HepG2 (cell line): ENCODE measurements at regions not wholly inside any gene's neighbourhood (a gene's known extent, or its start where the extent isn't known, plus 50 kb on each side); places are given as distances from the start of the nearest gene placed in this dataset.

ENCODE experiments used
- ATAC-seq: fragments of 200-7000 bp; cut with Tn5 transposase; 3 replicates; pipeline ENCODE4 v1.9.1; 2020; ENCODE audit warnings: mild to moderate bottlenecking, moderate library complexity
- BruUV-seq: library from RNA; stranded (reverse); fragments of 400-500 nt; replicated peaks from 2 replicates; lab custom pipeline; 2021; lab: Mats Ljungman, UMichigan
- CTCF ChIA-PET: fragments of 300-600 bp; formaldehyde crosslinking; extraction: SDS; loops from one replicate; lab custom pipeline; 2021; ENCODE audit warnings: low total read pairs, inconsistent platforms, low intra/inter-chr PET ratio; lab: Yijun Ruan, JAX
- POLR2A ChIA-PET: fragments of 350-600 bp; sonication (Branson Sonifier 250); formaldehyde crosslinking; loops from one replicate; lab custom pipeline; 2020; ENCODE audit warnings: antibody characterized with exemption, inconsistent platforms; lab: Yijun Ruan, JAX
- DNase-seq: peaks from one replicate; pipeline ENCODE4 v3.0.0-alpha.2; 2015; ENCODE audit warnings: low spot score
- FAIRE-seq: peaks from 3 replicates; lab custom pipeline; 2011; peaks lifted over from hg19 to GRCh38; lab: Jason Lieb, UNC
- H2AFZ ChIP-seq: one replicate; pipeline ENCODE4 v1.6.1; 2011; ENCODE audit warnings: low read length, inconsistent platforms
- H3K27ac ChIP-seq: fragments of 300-600 bp; 3 replicates; pipeline ENCODE4 v1.8.0; 2011; ENCODE audit warnings: mixed run types, mild to moderate bottlenecking, mixed read lengths, low read length, inconsistent platforms; ENCODE audit not compliant: insufficient read depth; ENCODE audit errors: extremely low read length
- H3K27me3 ChIP-seq, 2 experiments: fragments of 200-600 bp in 1 of 2; 2 replicates in 1 of 2; 3 replicates in 1 of 2; pipeline versions ENCODE4 v1.6.0 to v1.8.0; 2011; ENCODE audit warnings: low read length in 2 of 2, mild to moderate bottlenecking in 2 of 2, moderate library complexity in 2 of 2, inconsistent platforms in 1 of 2; ENCODE audit not compliant: insufficient read depth in 2 of 2, control insufficient read depth in 1 of 2
- H3K36me3 ChIP-seq, 2 experiments: fragments of 200-600 bp in 1 of 2; replicated peaks in 1 of 2; 2 replicates in 1 of 2; 3 replicates in 1 of 2; pipeline versions ENCODE4 v1.5.1 to v1.8.0; 2011; ENCODE audit warnings: low read length in 2 of 2, inconsistent platforms in 1 of 2; ENCODE audit not compliant: insufficient read depth in 2 of 2, control insufficient read depth in 1 of 2
- H3K4me1 ChIP-seq: 2 replicates; pipeline ENCODE4 v1.5.1; 2012; ENCODE audit warnings: low read length, inconsistent platforms; ENCODE audit not compliant: insufficient read depth
- H3K4me2 ChIP-seq: 2 replicates; pipeline ENCODE4 v1.6.0; 2011; ENCODE audit warnings: low read depth, low read length, inconsistent platforms
- H3K4me3 ChIP-seq, 3 experiments: fragments of 200-600 bp in 1 of 3; sonication (generic), shearing (Covaris generic) in 1 of 3; replicated peaks in 1 of 3; 2 replicates each; pipeline ENCODE4 v1.5.1; 2011 to 2016; ENCODE audit warnings: low read length in 3 of 3, inconsistent platforms in 2 of 3, low read depth in 2 of 3, mild to moderate bottlenecking in 2 of 3, control low read depth in 1 of 3, mixed read lengths in 1 of 3; ENCODE audit not compliant: insufficient read depth in 1 of 3
- H3K79me2 ChIP-seq: one replicate; pipeline ENCODE4 v1.6.1; 2011; ENCODE audit warnings: low read length, inconsistent platforms; ENCODE audit not compliant: insufficient read depth
- H3K9ac ChIP-seq: 2 replicates; pipeline ENCODE4 v1.6.0; 2011; ENCODE audit warnings: mild to moderate bottlenecking, low read depth, low read length, inconsistent platforms; ENCODE audit not compliant: insufficient read depth
- H3K9me3 ChIP-seq: 2 replicates; pipeline ENCODE4 v1.5.1; 2012; ENCODE audit warnings: mild to moderate bottlenecking, low read length
- H4K20me1 ChIP-seq: 2 replicates; pipeline ENCODE4 v1.6.0; 2011; ENCODE audit warnings: inconsistent platforms, mild to moderate bottlenecking, low read length, moderate library complexity; ENCODE audit not compliant: insufficient read depth
- CBX2 ChIP-seq, 2 experiments: fragments of 200-600 bp in 1 of 2; sonication (generic); formaldehyde crosslinking in 1 of 2; IDR thresholded peaks; 2 replicates each; pipeline versions ENCODE4 v1.7.0 to v1.8.1; 2018 to 2022; ENCODE audit warnings: low read depth in 2 of 2, low read length in 1 of 2, mild to moderate bottlenecking in 1 of 2, missing genetic modification reagents in 1 of 2
- CSRNP1 ChIP-seq: sonication (generic); formaldehyde crosslinking; IDR thresholded peaks from 2 replicates; pipeline ENCODE4 v1.8.1; 2023; ENCODE audit warnings: mild to moderate bottlenecking, missing genetic modification reagents
- FOSL2 ChIP-seq: sonication (generic); formaldehyde crosslinking; IDR thresholded peaks from 2 replicates; pipeline ENCODE4 v1.4.0; 2020; ENCODE audit warnings: missing genetic modification reagents
- HBP1 ChIP-seq: IDR thresholded peaks from 2 replicates; pipeline ENCODE4 v1.6.1; 2016; ENCODE audit warnings: low read depth, control low read depth
- HOXD1 ChIP-seq: sonication (generic); formaldehyde crosslinking; IDR thresholded peaks from 2 replicates; pipeline ENCODE4 v1.5.0; 2020; ENCODE audit warnings: missing genetic modification reagents
- REXO4 ChIP-seq: sonication (generic); formaldehyde crosslinking; IDR thresholded peaks from 2 replicates; pipeline ENCODE4 v1.8.0; 2022; ENCODE audit warnings: missing genetic modification reagents, mild to moderate bottlenecking, borderline replicate concordance
- SP140L ChIP-seq: sonication (generic); formaldehyde crosslinking; IDR thresholded peaks from 2 replicates; pipeline ENCODE4 v1.4.0; 2020; ENCODE audit warnings: missing genetic modification reagents, borderline replicate concordance
- TBP ChIP-seq: sonication (generic); formaldehyde crosslinking; IDR thresholded peaks from 2 replicates; pipeline ENCODE4 v1.5.0; 2020; ENCODE audit warnings: missing genetic modification reagents
- TOE1 ChIP-seq: sonication (generic); formaldehyde crosslinking; IDR thresholded peaks from 2 replicates; pipeline ENCODE4 v1.4.0; 2020; ENCODE audit warnings: mild to moderate bottlenecking, missing genetic modification reagents
- ZNF230 ChIP-seq: sonication (generic); formaldehyde crosslinking; IDR thresholded peaks from 2 replicates; pipeline ENCODE4 v1.4.0; 2020; ENCODE audit warnings: mild to moderate bottlenecking, missing genetic modification reagents
- ZNF335 ChIP-seq: sonication (generic); formaldehyde crosslinking; IDR thresholded peaks from 2 replicates; pipeline ENCODE4 v1.4.0; 2020; ENCODE audit warnings: missing genetic modification reagents
- ZNF362 ChIP-seq: sonication (generic); formaldehyde crosslinking; IDR thresholded peaks from 2 replicates; pipeline ENCODE4 v1.4.0; 2020; ENCODE audit warnings: missing genetic modification reagents, mild to moderate bottlenecking, borderline replicate concordance
- ZNF557 ChIP-seq: sonication (generic); formaldehyde crosslinking; IDR thresholded peaks from 2 replicates; pipeline ENCODE4 v1.4.0; 2020; ENCODE audit warnings: missing genetic modification reagents
- WGBS: methylation state at CpG from one replicate; pipeline ENCODE4 v1.1.6; 2017; ENCODE audit warnings: low lambda C conversion rate; 5-methylcytosine and 5-hydroxymethylcytosine counted together
- in situ Hi-C: cut with HindIII; loops from 2 replicates; pipeline ENCODE4 v1.10.0; 2017; ENCODE audit warnings: low pct_unique_long_range_greater_than_20kb; ENCODE audit not compliant: extremely low pct_ligation_motif_present
- intact Hi-C: fragments of 100-400 bp; cut with micrococcal nuclease; formaldehyde crosslinking; loops from one replicate; pipeline ENCODE4 v1.10.0; 2022; ENCODE audit not compliant: unreplicated experiment
- TF ChIP-seq, protein P1 (sequence below): sonication (generic); formaldehyde crosslinking; IDR thresholded peaks from 2 replicates; pipeline ENCODE4 v1.8.0; 2022; ENCODE audit warnings: missing genetic modification reagents, mild to moderate bottlenecking, borderline replicate concordance
- TF ChIP-seq, protein P2 (sequence below): sonication (generic); formaldehyde crosslinking; conservative IDR thresholded peaks from 2 replicates; pipeline ENCODE4 v1.5.0; 2020; ENCODE audit warnings: missing genetic modification reagents

GRCh38 chr2:117737846-117738245 lies 76.6 kb upstream of the DDX18 start (continued):
- TF ChIP-seq ZNF362 (CRISPR knock-in tag) (no peak), ZNF335 (no peak), FOSL2 (CRISPR knock-in tag) (no peak), TOE1 (CRISPR knock-in tag) (no peak), ZNF557 (CRISPR knock-in tag) (no peak), HBP1 (no peak), SP140L (no peak)
- TF ChIP-seq, protein P1, sequence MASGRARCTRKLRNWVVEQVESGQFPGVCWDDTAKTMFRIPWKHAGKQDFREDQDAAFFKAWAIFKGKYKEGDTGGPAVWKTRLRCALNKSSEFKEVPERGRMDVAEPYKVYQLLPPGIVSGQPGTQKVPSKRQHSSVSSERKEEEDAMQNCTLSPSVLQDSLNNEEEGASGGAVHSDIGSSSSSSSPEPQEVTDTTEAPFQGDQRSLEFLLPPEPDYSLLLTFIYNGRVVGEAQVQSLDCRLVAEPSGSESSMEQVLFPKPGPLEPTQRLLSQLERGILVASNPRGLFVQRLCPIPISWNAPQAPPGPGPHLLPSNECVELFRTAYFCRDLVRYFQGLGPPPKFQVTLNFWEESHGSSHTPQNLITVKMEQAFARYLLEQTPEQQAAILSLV = no peak

DNA sequence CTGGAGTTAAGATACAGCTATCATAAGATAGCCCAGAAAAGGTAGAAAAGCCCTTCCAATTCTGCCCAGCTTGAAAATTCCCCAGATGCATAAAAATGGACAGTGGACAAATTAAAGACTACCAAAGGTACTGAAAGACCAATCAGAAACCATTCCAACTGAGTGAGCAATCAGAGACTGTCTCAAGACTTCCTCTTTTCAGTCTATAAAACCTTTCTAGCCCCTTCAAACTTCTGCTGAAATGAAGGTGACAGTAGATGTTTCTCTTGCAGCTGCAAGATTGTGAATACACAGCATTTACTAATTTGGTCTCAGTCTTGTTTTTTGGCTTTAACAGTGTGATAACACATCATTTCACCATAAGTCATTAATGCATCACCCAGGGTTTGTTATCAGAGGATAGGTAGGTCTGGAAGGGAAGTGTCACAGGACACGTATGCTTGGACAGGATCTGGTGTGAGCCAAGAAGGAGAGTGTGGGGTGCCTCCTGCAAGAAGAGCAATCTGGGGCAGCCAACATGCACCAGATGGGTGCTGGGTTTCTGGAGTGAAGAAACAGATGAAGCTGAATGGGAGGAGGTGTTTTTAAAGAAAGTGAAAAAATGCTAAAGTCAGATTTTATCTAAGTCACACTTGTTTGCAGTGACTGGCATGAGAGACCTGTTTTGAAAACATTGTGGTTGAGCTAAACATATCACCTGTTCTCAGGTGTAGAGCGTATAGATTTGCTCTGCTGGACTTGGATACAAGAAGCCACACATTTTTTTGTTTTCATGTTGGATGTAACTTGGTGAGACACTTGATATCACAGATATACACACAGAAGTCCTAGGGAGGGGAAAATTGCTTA lies 75.3 kb upstream of the DDX18 start:
- no peaks in the 10 kb centered on the region for H3K36me3 ChIP-seq
- no peak overlapping the region for H3K4me2 ChIP-seq
- H3K4me3 ChIP-seq = no peak overlapping the region
- WGBS = 14% methylated on average over 2 of the region's 2 CpGs
- BruUV-seq = no TSS peak
- H2AFZ ChIP-seq = no peak overlapping the region
- H3K27me3 ChIP-seq = no peaks in the 10 kb centered on the region
- no peaks in the 10 kb centered on the region for H3K9me3 ChIP-seq
- CTCF ChIA-PET = no interaction called here
- H3K27ac ChIP-seq = no peak overlapping the region
- H3K79me2 ChIP-seq = no peaks in the 10 kb centered on the region
- no peaks in the 10 kb centered on the region for H3K4me1 ChIP-seq
- H3K9ac ChIP-seq = no peak overlapping the region
- intact Hi-C loops (no loop called here), in situ Hi-C loops (no loop called here)
- no peak for DNase-seq
- H4K20me1 ChIP-seq = no peaks in the 10 kb centered on the region
- ATAC-seq = no peak
- POLR2A ChIA-PET = no interaction called here
- no peak for FAIRE-seq
- no peak for TF ChIP-seq CBX2 (IDR thresholded peaks at IDR 0.05; ENCODE audit: low read depth, low read length)
- no peak for TF ChIP-seq CBX2 (CRISPR knock-in tag; IDR thresholded peaks at IDR 0.05; ENCODE audit: low read depth)
- no peak for TF ChIP-seq REXO4 (CRISPR knock-in tag)
- TF ChIP-seq TBP = no peak
- no peak for TF ChIP-seq CSRNP1 (CRISPR knock-in tag)
- TF ChIP-seq, protein P2, sequence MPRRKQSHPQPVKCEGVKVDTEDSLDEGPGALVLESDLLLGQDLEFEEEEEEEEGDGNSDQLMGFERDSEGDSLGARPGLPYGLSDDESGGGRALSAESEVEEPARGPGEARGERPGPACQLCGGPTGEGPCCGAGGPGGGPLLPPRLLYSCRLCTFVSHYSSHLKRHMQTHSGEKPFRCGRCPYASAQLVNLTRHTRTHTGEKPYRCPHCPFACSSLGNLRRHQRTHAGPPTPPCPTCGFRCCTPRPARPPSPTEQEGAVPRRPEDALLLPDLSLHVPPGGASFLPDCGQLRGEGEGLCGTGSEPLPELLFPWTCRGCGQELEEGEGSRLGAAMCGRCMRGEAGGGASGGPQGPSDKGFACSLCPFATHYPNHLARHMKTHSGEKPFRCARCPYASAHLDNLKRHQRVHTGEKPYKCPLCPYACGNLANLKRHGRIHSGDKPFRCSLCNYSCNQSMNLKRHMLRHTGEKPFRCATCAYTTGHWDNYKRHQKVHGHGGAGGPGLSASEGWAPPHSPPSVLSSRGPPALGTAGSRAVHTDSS = no peak
- no peak for TF ChIP-seq HOXD1 (CRISPR knock-in tag)
- TF ChIP-seq ZNF230 (CRISPR knock-in tag) = no peak
